NOMO-1 (cell line): ENCODE measurements at regions not wholly inside any gene's neighbourhood (a gene's known extent, or its start where the extent isn't known, plus 50 kb on each side); places are given as distances from the start of the nearest gene placed in this dataset.
"Not testable (repeated sequence)": the region's sequence is repeated elsewhere in the genome, so short reads cannot be mapped to it uniquely, and the experiment has no call there.

Experiments
- DNase-seq, 2 experiments: peaks; one replicate each; lab custom pipeline; 2025; ENCODE audit not compliant: unreplicated experiment in 2 of 2; lab: John Stamatoyannopoulos, UW

DNA sequence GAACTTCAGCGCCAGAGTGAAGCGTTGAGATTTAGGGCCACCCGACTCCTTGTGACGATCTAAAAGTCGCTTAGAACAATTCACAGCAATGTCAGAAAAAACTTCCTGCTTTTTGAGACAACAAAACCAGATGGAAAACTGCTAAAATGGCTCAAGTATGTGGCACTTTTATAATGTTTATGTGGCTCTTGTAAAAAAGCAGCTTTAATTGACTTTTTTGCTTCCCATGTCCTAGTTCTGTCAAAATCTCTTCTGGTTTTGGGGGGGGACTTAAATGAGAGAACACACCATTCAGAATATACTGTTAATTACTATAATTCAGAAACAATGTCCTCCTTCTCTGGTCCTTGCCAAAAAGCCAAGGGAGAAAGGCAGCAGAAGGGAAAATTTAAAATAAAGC is 154.7 kb upstream of the LSM14A start:
- DNase-seq = no peak

- no peak for DNase-seq
Observed at GRCh38 chr19:34018546-34018945, 153.8 kb upstream of the LSM14A start.

GRCh38 chr19:34023381-34023780 is 148.9 kb upstream of the LSM14A start:
- no peak for DNase-seq

GRCh38 chr19:34033880-34034279 is 138.4 kb upstream of the LSM14A start:
- no peak for DNase-seq

- DNase-seq = no peak
Observed at GRCh38 chr19:34034318-34034846, 137.9 kb upstream of the LSM14A start.

GRCh38 chr19:34041925-34042521 is 130.3 kb upstream of the LSM14A start:
- DNase-seq = peak; percentile 40 to 59

- DNase-seq = no peak
Observed at GRCh38 chr19:34044021-34044420, 128.3 kb upstream of the LSM14A start.

DNA sequence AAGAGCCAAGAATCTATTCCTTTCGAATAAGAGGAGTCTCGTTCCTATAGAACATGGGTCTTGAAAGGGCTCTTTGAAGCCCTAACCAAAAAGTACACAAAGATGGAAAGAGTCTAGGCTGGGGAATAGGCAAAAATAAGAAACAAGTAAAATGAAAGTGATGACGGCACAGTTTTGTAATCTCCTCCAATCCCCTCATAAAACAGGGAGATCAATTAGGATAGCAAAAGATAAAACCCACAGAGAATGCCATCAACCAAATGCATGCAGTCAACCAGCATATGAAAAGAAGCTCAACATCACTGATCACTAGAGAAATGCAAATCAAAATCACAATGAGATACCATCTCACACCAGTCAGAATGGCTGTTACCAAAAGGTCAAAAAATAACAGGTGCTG is 122.4 kb upstream of the LSM14A start:
- no peak for DNase-seq

GRCh38 chr19:34050430-34050829 is 121.9 kb upstream of the LSM14A start:
- DNase-seq = not testable (repeated sequence)

DNA sequence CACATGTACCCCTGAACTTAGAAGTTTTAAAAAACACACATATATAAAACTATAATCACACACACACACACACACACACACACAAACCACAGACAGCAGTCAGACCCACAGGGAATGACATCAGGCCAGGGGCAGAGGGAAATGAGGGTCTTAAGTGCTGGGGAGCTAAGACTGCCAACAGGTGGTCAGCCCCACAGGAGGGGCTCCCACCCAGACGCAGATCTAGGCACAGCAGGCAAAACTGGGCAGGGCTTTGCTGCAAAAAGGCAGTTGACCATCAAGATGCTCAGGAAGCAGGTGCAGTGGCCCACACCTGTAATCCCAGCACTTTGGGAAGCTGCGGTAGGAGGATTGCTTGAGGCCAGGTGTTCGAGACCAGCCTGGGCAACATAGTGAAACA is 121.0 kb upstream of the LSM14A start:
- no peak for DNase-seq

- DNase-seq = no peak
Observed at GRCh38 chr19:34057155-34057554, 115.1 kb upstream of the LSM14A start.

DNA sequence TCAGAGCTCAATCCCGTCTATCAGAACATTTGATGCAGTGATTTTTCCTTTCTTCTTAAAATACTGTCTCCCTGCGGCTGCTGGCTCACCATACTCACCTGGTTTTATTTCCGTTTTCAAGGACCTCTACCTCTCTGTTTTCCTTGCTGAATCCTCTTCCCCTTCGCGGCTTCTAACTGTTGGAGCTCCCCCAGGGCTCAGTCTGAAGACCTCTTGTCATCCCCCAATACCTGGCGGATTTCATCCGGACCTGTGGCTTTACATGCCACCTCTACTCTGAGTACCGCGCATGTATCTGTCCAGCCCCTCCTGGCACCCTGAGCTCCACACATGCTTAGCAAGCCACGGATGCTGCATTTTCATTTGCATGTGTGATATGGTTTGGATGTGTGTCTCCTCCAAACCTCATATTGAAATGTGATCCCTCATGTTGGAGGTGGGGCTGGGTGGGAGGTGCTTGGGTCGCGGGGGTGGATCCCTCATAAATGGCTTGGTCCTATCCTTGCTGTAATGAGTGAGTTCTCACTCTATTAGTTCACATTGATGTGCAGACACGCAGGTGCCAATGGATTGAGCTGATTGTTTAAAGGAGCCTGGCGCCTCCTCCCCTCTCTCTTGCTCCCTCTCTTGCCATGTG is 106.2 kb upstream of the LSM14A start:
- no peak for DNase-seq

- DNase-seq = no peak
Observed at GRCh38 chr19:34067861-34068271, 104.4 kb upstream of the LSM14A start.

GRCh38 chr19:34075661-34076091 is 96.6 kb upstream of the LSM14A start:
- DNase-seq = no peak

- no peak for DNase-seq
Observed at GRCh38 chr19:34082289-34083077, 89.8 kb upstream of the LSM14A start.

DNA sequence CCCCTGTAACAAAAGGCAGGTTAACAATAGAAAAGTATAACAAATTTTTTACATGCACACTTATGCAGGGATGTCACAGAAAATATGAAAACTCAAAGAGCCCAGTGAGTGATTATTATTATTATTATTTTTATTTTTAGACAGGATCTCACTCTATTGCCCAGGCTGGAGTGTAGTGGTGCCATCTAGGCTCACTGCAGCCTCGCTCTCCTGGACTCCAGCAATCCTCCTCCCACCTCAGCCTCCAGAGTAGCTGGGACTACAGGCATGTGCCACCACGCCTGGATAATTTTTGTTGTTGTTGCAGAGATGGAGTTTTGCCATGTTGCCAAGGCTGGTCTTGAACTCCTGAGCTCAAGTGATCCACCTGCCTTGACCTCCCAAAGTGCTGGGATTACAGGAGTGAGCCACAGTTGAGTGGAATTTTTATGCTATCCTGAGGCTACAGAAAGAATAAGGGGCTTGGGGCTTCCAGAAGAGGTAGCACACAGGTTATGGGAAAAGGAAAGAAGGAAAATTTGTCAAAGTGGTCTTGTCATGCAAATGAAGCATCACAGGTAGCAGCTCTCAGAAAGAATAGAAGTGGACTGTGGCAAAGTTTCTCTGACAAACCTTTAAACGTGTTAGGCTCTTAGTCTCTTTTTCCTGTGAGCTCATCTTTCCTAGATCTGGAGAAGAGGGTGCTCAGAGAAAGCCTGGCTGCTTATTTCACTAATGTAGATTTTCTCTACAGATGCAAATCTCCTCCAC is 87.7 kb upstream of the LSM14A start:
- no peak for DNase-seq

- DNase-seq = no peak
Observed at GRCh38 chr19:34085336-34085735, 87.0 kb upstream of the LSM14A start.

- no peak for DNase-seq
Observed at GRCh38 chr19:34088292-34088691, 84.0 kb upstream of the LSM14A start.

DNA sequence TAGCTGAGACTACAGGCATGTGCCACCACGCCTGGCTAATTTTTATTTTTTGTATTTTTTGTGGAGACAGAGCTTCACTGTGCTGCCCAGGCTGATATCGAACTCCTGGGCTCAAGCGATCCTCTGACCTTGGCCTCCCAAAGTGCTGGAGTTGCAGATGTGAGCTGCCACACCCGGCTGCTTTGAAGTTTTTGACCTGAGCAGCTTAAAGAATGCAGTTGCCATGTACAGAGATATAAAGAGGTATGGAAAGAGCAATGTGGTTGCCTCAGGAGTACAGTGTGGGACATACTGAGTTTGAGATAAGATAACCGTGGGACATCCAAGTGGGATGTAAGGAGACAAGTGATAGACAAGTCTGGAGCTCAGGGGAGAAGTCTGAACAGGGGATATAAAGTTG is 82.7 kb upstream of the LSM14A start:
- DNase-seq = no peak

GRCh38 chr19:34094960-34095359 is 77.3 kb upstream of the LSM14A start:
- DNase-seq = no peak

- DNase-seq = not testable (repeated sequence)
Observed at GRCh38 chr19:34095411-34095810, 76.9 kb upstream of the LSM14A start.
